ENCODE measurements at regions not wholly inside any gene's neighbourhood (a gene's known extent, or its start where the extent isn't known, plus 50 kb on each side); places are given as distances from the start of the nearest gene placed in this dataset.

DNA sequence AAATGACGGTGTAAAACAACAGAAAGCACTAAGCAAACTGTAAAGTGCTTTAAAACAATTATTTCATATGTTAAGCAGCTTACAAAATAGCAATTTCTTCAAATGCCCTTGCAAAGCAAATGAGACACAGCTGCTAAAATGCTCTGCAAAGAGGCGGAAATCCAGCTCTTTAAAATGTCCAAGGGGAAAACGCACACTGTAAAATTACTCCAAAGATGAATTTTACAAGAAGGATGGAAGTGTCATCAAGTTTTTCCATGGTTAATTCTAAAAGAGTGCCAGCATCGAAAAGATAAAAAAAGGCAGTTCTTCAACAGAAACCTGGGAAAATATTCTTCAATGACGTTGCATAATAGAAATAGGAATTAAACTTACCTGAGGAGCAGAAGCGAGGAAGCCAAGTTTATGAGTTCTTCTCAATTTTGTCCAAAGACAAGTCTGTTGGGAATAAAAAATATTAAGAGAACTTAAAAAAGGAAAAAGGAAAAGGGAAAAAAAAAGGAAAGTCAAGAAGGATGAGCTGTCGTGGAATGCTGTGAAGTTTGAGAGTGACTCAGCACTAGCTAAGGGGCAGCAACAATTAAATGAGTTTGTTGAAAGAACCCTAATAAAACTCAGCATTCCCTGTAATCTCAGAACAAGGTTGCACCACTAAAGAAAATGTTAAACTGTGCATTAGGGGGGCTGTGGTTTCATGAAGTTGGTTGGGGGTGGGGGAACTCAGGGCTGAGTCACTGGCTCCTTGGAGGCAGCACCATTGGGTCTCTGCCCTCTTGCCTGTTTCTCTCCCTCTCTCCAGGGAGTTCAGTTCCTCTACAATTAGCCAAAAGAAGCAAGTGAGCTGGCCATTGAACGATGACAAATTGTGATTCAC is 64.2 kb upstream of the BLID start (continued):
- TF ChIP-seq, protein P1, sequence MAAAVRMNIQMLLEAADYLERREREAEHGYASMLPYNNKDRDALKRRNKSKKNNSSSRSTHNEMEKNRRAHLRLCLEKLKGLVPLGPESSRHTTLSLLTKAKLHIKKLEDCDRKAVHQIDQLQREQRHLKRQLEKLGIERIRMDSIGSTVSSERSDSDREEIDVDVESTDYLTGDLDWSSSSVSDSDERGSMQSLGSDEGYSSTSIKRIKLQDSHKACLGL (CRISPR knock-in tag; IDR thresholded peaks at IDR 0.05; ENCODE audit: borderline replicate concordance, poor library complexity, severe bottlenecking) = no peak
- no peak for TF ChIP-seq ZNF507 (tag; conservative IDR thresholded peaks at IDR 0.05)
- no peak for TF ChIP-seq FOXK1 (CRISPR knock-in tag; IDR thresholded peaks at IDR 0.05; ENCODE audit: borderline replicate concordance)

DNA sequence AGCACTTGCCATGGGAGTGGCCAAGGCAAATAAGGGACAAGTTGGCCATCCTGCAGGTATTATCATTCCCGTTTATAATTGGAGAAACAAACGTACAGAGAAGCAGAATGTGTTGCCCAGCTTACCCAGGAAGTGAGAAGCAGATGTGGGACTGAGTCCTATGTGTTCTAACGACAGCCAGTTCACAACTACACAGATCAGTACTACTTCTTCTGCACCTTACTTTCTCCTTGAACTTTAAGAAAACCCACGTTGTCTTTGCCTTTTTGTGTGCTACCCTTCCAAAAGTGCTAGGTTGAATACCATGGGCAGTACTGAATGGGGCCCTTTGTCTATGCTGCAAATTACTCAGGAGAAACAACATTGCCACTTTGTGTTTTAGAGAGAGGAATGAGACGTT is 62.8 kb upstream of the BLID start:
- ATAC-seq (no peak), DNase-seq (ENCODE audit: extremely low read depth in 1 of 4, low spot score in 3 of 4) (no peak), FAIRE-seq (no peak)
- Histone ChIP-seq H4K20me1 (replicated peaks; ENCODE audit: control insufficient read depth, insufficient read depth, low read length) (no peaks in the 10 kb centered on the region), H3K27me3 (ENCODE audit: control insufficient read depth in 2 of 2, insufficient read depth in 2 of 2, low read length in 2 of 2) (no peaks in the 10 kb centered on the region), H3K4me3 (no peak overlapping the region), H3K27ac (ENCODE audit: extremely low read depth, low read depth, low read length) (no peak overlapping the region), H3K9me1 (ENCODE audit: control insufficient read depth, insufficient read depth, low read length) (no peaks in the 10 kb centered on the region), H2AFZ (ENCODE audit: low read depth, low read length) (no peak overlapping the region), H3K9me3 (replicated peaks; ENCODE audit: control insufficient read depth, insufficient read depth, low read depth, low read length) (no peaks in the 10 kb centered on the region), H3K36me3 (ENCODE audit: control insufficient read depth, insufficient read depth, low read length) (no peaks in the 10 kb centered on the region), H3K4me1 (replicated peaks in 1 of 2; ENCODE audit: control insufficient read depth in 2 of 2, insufficient read depth in 2 of 2, low read length in 2 of 2) (no peaks in the 10 kb centered on the region), H3K4me2 (ENCODE audit: insufficient read depth, low read length) (no peak overlapping the region), H3K79me2 (ENCODE audit: control insufficient read depth, insufficient read depth, low read length) (no peaks in the 10 kb centered on the region), H3K9ac (ENCODE audit: insufficient read depth in 1 of 2, low read depth in 2 of 2, low read length in 2 of 2) (no peak overlapping the region)
- intact Hi-C loops (cut with micrococcal nuclease) = no loop called here
- CTCF ChIA-PET (ENCODE audit: low intra/inter-chr PET ratio) = no interaction called here
- no TSS peak for BruUV-seq (replicated peaks)
- 1% methylated on average over 5 of the region's 5 CpGs for WGBS (ENCODE audit: insufficient coverage, low coverage, missing lambda C conversion rate)
- in situ Hi-C loops (cut with MboI) = no loop called here
- POLR2A ChIA-PET = no interaction called here
- no peak for TF ChIP-seq MCM2 (IDR thresholded peaks at IDR 0.05; ENCODE audit: low read depth)
- no peak for TF ChIP-seq EZH2 (IDR thresholded peaks at IDR 0.05; ENCODE audit: borderline replicate concordance, low read depth, low read length)
- no peak for TF ChIP-seq SREBF1 (IDR thresholded peaks at IDR 0.05; ENCODE audit: borderline replicate concordance, low read depth, low read length)

Data from K562 (cell line).